Bronchial epithelial cell (primary cell): ENCODE measurements at regions not wholly inside any gene's neighbourhood (a gene's known extent, or its start where the extent isn't known, plus 50 kb on each side); places are given as distances from the start of the nearest gene placed in this dataset.

Experiments
- DNase-seq: peaks from one replicate; pipeline ENCODE4 v3.0.0-alpha.2; 2010; ENCODE audit warnings: low read depth
- FAIRE-seq: peaks from 2 replicates; lab custom pipeline; 2011; peaks lifted over from hg19 to GRCh38; lab: Jason Lieb, UNC
- H3K27me3 ChIP-seq: 2 replicates; pipeline ENCODE4 v1.5.1; 2011; ENCODE audit warnings: low read length; ENCODE audit not compliant: control insufficient read depth, insufficient read depth
- H3K36me3 ChIP-seq: 2 replicates; pipeline ENCODE4 v1.5.1; 2011; ENCODE audit warnings: low read length; ENCODE audit not compliant: control insufficient read depth, insufficient read depth
- H3K4me3 ChIP-seq: 2 replicates; pipeline ENCODE4 v1.5.1; 2011; ENCODE audit warnings: mild to moderate bottlenecking, low read depth, low read length, control low read depth
- TF ChIP-seq, protein P1 (sequence below): IDR thresholded peaks from 2 replicates; pipeline ENCODE4 v1.5.1; 2011; ENCODE audit warnings: mild to moderate bottlenecking, moderate library complexity, low read length, control low read depth, inconsistent platforms; ENCODE audit not compliant: insufficient read depth, severe bottlenecking

DNA sequence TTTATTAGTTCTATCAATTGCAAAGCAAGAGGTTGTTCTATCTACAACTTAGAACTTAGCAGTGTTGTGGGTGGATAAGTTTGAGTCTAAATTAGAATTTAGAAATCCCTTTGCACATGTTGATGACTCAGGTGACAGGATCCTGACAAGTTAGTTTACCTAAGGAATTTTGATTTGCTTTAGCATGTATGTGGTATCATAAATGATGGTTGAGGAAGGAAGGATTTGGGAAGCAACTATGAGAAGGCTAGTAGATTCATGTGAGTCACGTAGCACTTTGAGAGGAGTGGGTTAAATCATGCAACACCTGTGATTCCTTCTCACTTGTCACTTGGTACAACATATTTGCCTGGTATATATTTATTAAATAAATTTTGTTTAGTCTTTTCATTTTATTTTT lies 223.7 kb upstream of the USP25 start:
- FAIRE-seq: no peak
- TF ChIP-seq, protein P1, sequence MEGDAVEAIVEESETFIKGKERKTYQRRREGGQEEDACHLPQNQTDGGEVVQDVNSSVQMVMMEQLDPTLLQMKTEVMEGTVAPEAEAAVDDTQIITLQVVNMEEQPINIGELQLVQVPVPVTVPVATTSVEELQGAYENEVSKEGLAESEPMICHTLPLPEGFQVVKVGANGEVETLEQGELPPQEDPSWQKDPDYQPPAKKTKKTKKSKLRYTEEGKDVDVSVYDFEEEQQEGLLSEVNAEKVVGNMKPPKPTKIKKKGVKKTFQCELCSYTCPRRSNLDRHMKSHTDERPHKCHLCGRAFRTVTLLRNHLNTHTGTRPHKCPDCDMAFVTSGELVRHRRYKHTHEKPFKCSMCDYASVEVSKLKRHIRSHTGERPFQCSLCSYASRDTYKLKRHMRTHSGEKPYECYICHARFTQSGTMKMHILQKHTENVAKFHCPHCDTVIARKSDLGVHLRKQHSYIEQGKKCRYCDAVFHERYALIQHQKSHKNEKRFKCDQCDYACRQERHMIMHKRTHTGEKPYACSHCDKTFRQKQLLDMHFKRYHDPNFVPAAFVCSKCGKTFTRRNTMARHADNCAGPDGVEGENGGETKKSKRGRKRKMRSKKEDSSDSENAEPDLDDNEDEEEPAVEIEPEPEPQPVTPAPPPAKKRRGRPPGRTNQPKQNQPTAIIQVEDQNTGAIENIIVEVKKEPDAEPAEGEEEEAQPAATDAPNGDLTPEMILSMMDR: no peak
- H3K27me3 ChIP-seq: no peaks in the 10 kb centered on the region
- peak; percentile 79 for DNase-seq
- H3K4me3 ChIP-seq: no peak overlapping the region
- no peaks in the 10 kb centered on the region for H3K36me3 ChIP-seq

DNA sequence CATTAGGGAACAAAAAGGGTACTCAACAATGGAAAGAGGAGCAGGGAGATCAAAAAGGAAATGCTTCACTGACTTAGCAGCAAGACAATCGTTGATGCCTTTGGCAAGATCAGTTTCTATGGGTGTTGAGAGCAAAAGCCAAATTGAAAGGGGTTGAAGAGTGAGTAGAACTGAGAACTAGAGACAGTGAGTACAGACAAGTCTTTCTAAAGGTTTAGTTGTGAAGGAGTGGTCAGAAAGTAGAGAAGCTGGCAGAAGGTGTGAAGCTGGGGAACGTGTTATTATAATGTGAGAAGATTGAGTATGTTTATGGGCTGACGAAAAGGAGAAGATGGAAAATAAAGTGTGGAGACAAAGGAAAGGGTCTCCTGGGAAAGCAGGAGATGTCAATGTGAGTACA lies 221.2 kb upstream of the USP25 start:
- H3K36me3 ChIP-seq: no peaks in the 10 kb centered on the region
- no peak overlapping the region for H3K4me3 ChIP-seq
- DNase-seq (no peak), FAIRE-seq (no peak)
- no peaks in the 10 kb centered on the region for H3K27me3 ChIP-seq
- TF ChIP-seq, protein P1: no peak

DNA sequence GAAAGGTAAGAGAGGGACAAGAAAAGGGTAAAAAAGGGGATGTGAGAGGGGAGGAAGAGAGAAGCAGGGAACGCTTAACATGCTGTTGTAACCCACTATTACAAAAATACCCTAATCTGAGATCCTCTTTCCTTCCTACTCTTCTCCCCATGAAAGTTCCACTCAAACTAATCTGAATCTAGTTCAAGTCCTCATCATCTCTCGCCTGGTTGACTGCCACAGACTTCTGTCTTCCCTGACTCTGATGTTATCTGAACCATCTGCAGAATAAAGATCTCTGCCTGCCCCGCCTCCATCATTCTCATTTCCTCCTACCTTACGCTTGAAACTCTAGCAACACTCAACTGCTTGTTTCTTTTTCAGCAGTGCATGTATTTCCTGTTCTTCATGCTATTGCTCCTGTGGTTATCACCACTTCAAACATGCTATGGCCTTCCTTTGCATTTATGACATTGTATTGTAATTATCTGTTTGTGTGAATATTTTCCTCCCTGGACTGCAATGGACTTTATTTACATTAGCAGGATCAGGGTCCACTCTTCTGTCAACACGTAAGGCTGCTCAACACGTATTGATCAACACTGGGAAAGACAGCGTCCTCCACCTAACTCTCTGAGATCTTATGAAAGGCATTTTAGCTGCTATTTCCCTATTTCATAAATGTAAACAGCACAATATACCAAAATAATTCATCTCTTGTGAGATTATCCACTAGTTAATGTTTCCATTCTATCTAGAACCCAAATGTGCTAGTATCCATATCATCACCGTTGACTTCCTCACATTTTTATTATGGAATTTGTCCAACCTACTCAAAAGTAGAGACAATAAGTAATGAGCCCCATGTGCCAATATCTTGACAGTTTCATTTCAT lies 215.5 kb upstream of the USP25 start:
- Histone ChIP-seq H3K36me3 (no peaks in the 10 kb centered on the region), H3K27me3 (no peaks in the 10 kb centered on the region), H3K4me3 (no peak overlapping the region)
- TF ChIP-seq, protein P1: no peak
- FAIRE-seq: no peak
- no peak for DNase-seq

DNA sequence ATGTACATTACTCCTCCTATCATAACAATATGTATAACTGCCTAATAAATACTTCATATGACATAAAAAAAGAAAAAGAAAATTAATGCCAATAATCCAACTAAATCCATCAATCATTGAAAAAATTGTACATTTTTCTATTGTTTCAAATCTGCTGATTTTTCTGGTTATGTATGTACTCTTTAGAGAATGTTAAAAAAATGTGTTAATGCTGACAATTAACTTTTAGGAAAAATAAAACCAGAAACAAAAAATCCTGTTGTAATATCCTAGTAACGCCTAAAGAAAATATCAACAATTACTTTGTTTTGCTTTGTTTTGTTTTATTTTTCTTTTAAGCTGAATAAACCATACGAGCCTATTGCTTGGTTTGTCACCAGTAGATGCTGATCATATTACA lies 213.9 kb upstream of the USP25 start:
- DNase-seq (no peak), FAIRE-seq (no peak)
- Histone ChIP-seq H3K27me3 (no peaks in the 10 kb centered on the region), H3K4me3 (no peak overlapping the region), H3K36me3 (no peaks in the 10 kb centered on the region)
- TF ChIP-seq, protein P1: no peak

DNA sequence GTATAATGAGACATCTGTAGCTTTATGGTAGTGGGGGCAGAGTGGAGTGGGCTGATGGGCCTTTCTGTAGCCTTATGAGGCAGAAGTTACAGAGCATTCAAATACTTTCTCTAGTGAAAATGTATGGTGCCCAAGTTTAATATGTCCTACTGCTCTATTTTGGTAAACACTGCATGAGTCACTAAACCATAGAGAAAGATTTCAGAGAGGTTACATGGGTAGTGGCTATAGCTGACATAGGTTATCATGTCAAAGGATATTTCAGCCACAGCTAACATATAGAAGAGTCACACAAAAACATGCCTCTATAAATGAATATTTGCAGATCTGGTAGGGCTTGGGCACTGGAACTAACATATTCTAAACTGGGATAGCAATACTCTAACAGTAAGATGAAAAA lies 212.4 kb upstream of the USP25 start:
- no peak overlapping the region for H3K4me3 ChIP-seq
- H3K27me3 ChIP-seq: no peaks in the 10 kb centered on the region
- DNase-seq: peak; percentile 13
- no peak for FAIRE-seq
- TF ChIP-seq, protein P1: no peak
- no peaks in the 10 kb centered on the region for H3K36me3 ChIP-seq
